Right cardiac atrium (tissue), 5 donors: ENCODE measurements at regions not wholly inside any gene's neighbourhood (a gene's known extent, or its start where the extent isn't known, plus 50 kb on each side); places are given as distances from the start of the nearest gene placed in this dataset.
"Not testable (repeated sequence)": the region's sequence is repeated elsewhere in the genome, so short reads cannot be mapped to it uniquely, and the experiment has no call there.

ENCODE experiments used
- ATAC-seq, 2 donors: fragments of 200-7000 bp; cut with Tn5 transposase; one replicate each; pipeline versions ENCODE4 v1.8.0 to v1.9.1; 2020; ENCODE audit warnings: moderate library complexity in 2 of 2, mild to moderate bottlenecking in 1 of 2
- DNase-seq, 3 donors: peaks; one replicate each; pipeline ENCODE4 v3.0.0-alpha.2; 2020
- H3K27ac ChIP-seq: one replicate; pipeline ENCODE4 v1.5.1; 2013; ENCODE audit warnings: mild to moderate bottlenecking, low read length, control low read depth, moderate library complexity
- H3K27me3 ChIP-seq: one replicate; pipeline ENCODE4 v1.6.1; 2013; ENCODE audit not compliant: control insufficient read depth, insufficient read depth
- H3K4me1 ChIP-seq: one replicate; pipeline ENCODE4 v1.6.1; 2013; ENCODE audit warnings: low read length; ENCODE audit not compliant: control insufficient read depth, insufficient read depth
- H3K4me3 ChIP-seq: one replicate; pipeline ENCODE4 v1.5.1; 2013; ENCODE audit warnings: low read length, control low read depth
- H3K9me3 ChIP-seq: one replicate; pipeline ENCODE4 v1.6.1; 2013; ENCODE audit warnings: low read length; ENCODE audit not compliant: control insufficient read depth
- WGBS: extraction: QIAGEN DNeasy Blood & Tissue Kit; methylation state at CpG from one replicate; pipeline ENCODE4 v1.1.7; 2013; 5-methylcytosine and 5-hydroxymethylcytosine counted together
- intact Hi-C, 4 donors: fragments of 100-400 bp; cut with DNase I; formaldehyde crosslinking; loops; one replicate each; pipeline versions ENCODE4 v1.11.0 to v1.14.0; 2022 to 2023
- donor health status: healthy with polysubstance abuse.
- donor health status: DM: no; HTN: yes; CAD: no.
- donor health status: DM: no; HTN: no; CAD: no.
- donor health status: DM: no; HTN: yes; CAD: no; lungs with severe emphysema.
- donor health status: DM: yes; HTN: yes; CAD: no.

DNA sequence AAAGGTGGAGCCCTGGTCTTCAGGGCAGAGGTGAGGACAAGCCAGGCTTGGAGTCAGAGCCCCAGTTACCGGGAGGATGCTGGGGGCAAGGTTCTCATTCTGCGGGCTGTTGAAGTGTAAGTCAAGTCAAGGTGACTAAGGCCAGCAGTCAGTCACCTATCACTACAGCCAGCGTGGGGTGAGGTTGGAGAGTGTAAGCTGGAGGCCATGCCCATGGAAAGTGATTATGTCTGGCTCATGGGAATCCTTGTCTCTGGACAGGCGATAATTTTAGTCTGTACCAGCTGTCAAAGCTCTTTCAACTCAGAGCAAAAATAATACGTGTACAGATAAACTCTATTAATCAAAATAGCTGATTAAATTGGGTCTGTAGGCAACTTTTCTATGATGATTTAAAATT, 143.1 kb downstream of the NR2F2 start:
- ATAC-seq (peak; percentile 76 to 91), DNase-seq (no peak)
- Histone ChIP-seq H3K27ac (peak overlapping the region; percentile 33), H3K9me3 (no peaks in the 10 kb centered on the region), H3K4me1 (no peaks in the 10 kb centered on the region), H3K27me3 (no peaks in the 10 kb centered on the region), H3K4me3 (no peak overlapping the region)
- intact Hi-C loops, result no loop called here
- WGBS, result 38% methylated on average over 5 of the region's 5 CpGs

GRCh38 chr15:96474231-96474664, 143.7 kb downstream of the NR2F2 start:
- H3K27me3 ChIP-seq, result no peaks in the 10 kb centered on the region
- no peak overlapping the region for H3K4me3 ChIP-seq
- H3K9me3 ChIP-seq, result no peaks in the 10 kb centered on the region
- intact Hi-C loops, result no loop called here
- ATAC-seq (no peak), DNase-seq (no peak)
- WGBS, result 90% methylated on average over 5 of the region's 5 CpGs
- H3K27ac ChIP-seq, result no peak overlapping the region
- no peaks in the 10 kb centered on the region for H3K4me1 ChIP-seq

GRCh38 chr15:96477227-96477626, 146.7 kb downstream of the NR2F2 start:
- WGBS, result 82% methylated on average over 3 of the region's 3 CpGs

GRCh38 chr15:96484412-96484811, 153.9 kb downstream of the NR2F2 start:
- H3K27me3 ChIP-seq, intact Hi-C loops, H3K9me3 ChIP-seq, ATAC-seq, DNase-seq, H3K4me1 ChIP-seq, H3K4me3 ChIP-seq, H3K27ac ChIP-seq: not testable (repeated sequence)
- 100% methylated on average over 1 of the region's 1 CpG for WGBS

More at GRCh38 chr15:96477227-96477626, 146.7 kb downstream of the NR2F2 start:
- ATAC-seq (no peak), DNase-seq (no peak)
- H3K4me1 ChIP-seq, result no peaks in the 10 kb centered on the region
- no peaks in the 10 kb centered on the region for H3K27me3 ChIP-seq
- H3K27ac ChIP-seq, result no peak overlapping the region
- H3K4me3 ChIP-seq, result no peak overlapping the region
- H3K9me3 ChIP-seq, result no peaks in the 10 kb centered on the region
- intact Hi-C loops, result no loop called here

- no peak for ATAC-seq
- Histone ChIP-seq H3K4me3 (no peak overlapping the region), H3K9me3 (no peaks in the 10 kb centered on the region), H3K27me3 (no peaks in the 10 kb centered on the region), H3K27ac (no peak overlapping the region), H3K4me1 (no peaks in the 10 kb centered on the region)
- no peak for DNase-seq
- intact Hi-C loops, result no loop called here
These were observed 154.3 kb downstream of the NR2F2 start for GRCh38 chr15:96484830-96485229.

DNA sequence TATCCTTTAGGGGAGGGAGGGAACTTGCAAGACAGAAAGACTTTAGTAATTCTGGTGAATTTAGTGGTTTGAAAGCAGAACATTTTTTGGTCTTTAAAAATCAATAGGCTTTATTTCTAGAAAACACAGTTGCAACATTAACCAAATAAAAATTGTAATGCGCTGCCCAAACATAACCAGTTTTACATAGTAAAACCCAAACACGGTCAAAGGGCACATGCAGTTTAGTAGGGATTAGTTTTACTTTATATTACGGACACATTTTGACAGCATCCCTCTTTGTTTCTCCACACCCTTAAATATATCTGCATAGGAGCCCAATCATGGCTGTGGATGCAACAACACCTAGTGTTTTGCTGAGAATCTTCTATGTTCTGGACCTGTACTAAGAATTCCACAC, 156.7 kb downstream of the NR2F2 start:
- H3K9me3 ChIP-seq, result no peaks in the 10 kb centered on the region
- no peak overlapping the region for H3K27ac ChIP-seq
- H3K27me3 ChIP-seq, result no peaks in the 10 kb centered on the region
- no peak for ATAC-seq
- 97% methylated on average over 3 of the region's 3 CpGs for WGBS
- DNase-seq, result no peak
- intact Hi-C loops, result no loop called here
- H3K4me1 ChIP-seq, result no peaks in the 10 kb centered on the region
- no peak overlapping the region for H3K4me3 ChIP-seq

GRCh38 chr15:96491066-96491699, 160.7 kb downstream of the NR2F2 start:
- DNase-seq, H3K9me3 ChIP-seq, H3K27me3 ChIP-seq, H3K27ac ChIP-seq, intact Hi-C loops, ATAC-seq, H3K4me1 ChIP-seq, H3K4me3 ChIP-seq: not testable (repeated sequence)
- WGBS, result 74% methylated on average over 15 of the region's 15 CpGs

- WGBS, result 92% methylated on average over 58 of the region's 58 CpGs
- H3K4me3 ChIP-seq, H3K9me3 ChIP-seq, H3K4me1 ChIP-seq, ATAC-seq, H3K27ac ChIP-seq, H3K27me3 ChIP-seq, intact Hi-C loops: not testable (repeated sequence)
- DNase-seq, result peak in 1 of 3 donors; percentile 32
These were observed 161.5 kb downstream of the NR2F2 start for GRCh38 chr15:96491700-96492644.

DNA sequence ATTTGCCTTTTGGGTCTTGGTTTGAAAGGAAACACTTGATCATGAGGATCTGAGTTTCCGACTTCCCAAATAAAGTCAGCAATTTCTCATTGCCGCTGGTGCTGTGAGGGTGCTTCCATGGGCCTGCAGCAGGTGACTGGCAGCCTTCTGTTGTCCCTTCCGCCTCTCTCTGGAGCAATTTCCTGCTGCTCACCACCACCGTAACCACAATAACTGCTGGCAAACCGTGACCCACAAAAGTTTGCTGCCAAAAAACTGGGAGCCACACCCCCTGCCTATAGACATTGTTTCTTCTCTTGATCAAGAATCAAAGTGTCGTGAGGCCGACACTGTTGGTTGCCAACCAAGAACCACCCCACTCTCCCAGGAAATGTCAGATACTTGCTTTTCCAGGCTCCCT, 164.0 kb downstream of the NR2F2 start:
- WGBS, result 71% methylated on average over 7 of the region's 7 CpGs
- ATAC-seq (no peak), DNase-seq (no peak)
- H3K4me3 ChIP-seq, result no peak overlapping the region
- H3K4me1 ChIP-seq, result no peaks in the 10 kb centered on the region
- no peaks in the 10 kb centered on the region for H3K27me3 ChIP-seq
- intact Hi-C loops, result no loop called here
- H3K9me3 ChIP-seq, result no peaks in the 10 kb centered on the region
- H3K27ac ChIP-seq, result no peak overlapping the region

DNA sequence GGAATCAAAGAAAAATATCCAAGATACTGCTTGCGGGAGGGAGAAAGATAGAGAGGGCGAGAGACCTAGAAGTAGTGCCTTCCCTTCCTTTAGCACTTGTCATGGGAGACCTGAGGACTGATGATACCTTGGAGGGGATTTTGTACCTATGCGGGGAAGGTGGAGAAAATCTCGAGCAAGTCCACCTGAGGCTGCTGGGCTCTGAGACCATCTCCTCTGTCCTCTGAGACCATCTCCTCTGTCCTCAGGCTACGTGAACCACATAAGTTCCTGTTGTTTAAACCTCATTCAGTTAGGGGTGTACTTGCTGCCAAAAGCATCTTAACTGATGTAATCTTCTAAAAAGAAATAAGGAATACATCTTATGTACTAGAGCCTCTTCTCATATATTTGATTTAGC, 164.9 kb downstream of the NR2F2 start:
- Histone ChIP-seq H3K9me3 (no peaks in the 10 kb centered on the region), H3K27ac (no peak overlapping the region), H3K27me3 (no peaks in the 10 kb centered on the region), H3K4me3 (no peak overlapping the region), H3K4me1 (no peaks in the 10 kb centered on the region)
- intact Hi-C loops, result no loop called here
- ATAC-seq (no peak), DNase-seq (no peak)
- 91% methylated on average over 5 of the region's 5 CpGs for WGBS

DNA sequence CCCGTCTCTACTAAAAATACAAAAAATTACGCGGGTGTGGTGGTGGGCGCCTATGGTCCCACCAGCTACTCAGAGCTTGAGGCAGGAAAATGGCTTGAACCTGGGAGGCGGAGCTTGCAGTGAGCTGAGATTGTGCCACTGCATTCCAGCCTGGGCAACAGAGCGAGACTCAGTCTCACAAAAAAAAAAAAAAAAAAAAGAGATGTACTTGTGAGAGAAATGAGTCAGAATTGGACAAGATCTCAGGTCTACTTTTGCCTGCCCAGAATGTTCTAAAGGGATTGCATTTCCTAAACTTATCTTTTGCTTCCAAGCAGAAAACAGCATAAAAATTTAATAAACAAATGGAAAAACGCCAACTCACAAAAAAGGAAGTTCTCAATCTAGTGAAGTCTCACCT, 167.5 kb downstream of the NR2F2 start:
- no peak overlapping the region for H3K4me3 ChIP-seq
- DNase-seq, result no peak
- H3K27me3 ChIP-seq, result no peaks in the 10 kb centered on the region
- intact Hi-C loops, result no loop called here
- ATAC-seq, result no peak
- WGBS, result 93% methylated on average over 7 of the region's 7 CpGs
- H3K9me3 ChIP-seq, result no peaks in the 10 kb centered on the region
- H3K4me1 ChIP-seq, result no peaks in the 10 kb centered on the region
- no peak overlapping the region for H3K27ac ChIP-seq
